ENCODE measurements at regions not wholly inside any gene's neighbourhood (a gene's known extent, or its start where the extent isn't known, plus 50 kb on each side); places are given as distances from the start of the nearest gene placed in this dataset.
"Not testable (repeated sequence)": the region's sequence is repeated elsewhere in the genome, so short reads cannot be mapped to it uniquely, and the experiment has no call there.

GRCh38 chr2:117378653-117379052 lies 435.8 kb upstream of the DDX18 start:
- TF ChIP-seq, protein P1, sequence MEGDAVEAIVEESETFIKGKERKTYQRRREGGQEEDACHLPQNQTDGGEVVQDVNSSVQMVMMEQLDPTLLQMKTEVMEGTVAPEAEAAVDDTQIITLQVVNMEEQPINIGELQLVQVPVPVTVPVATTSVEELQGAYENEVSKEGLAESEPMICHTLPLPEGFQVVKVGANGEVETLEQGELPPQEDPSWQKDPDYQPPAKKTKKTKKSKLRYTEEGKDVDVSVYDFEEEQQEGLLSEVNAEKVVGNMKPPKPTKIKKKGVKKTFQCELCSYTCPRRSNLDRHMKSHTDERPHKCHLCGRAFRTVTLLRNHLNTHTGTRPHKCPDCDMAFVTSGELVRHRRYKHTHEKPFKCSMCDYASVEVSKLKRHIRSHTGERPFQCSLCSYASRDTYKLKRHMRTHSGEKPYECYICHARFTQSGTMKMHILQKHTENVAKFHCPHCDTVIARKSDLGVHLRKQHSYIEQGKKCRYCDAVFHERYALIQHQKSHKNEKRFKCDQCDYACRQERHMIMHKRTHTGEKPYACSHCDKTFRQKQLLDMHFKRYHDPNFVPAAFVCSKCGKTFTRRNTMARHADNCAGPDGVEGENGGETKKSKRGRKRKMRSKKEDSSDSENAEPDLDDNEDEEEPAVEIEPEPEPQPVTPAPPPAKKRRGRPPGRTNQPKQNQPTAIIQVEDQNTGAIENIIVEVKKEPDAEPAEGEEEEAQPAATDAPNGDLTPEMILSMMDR (IDR thresholded peaks at IDR 0.05): no peak
- TF ChIP-seq EZH2 (IDR thresholded peaks at IDR 0.05) (no peak), EZH2phosphoT487 (IDR thresholded peaks at IDR 0.05) (no peak)
- Histone ChIP-seq H3K27me3 (no peaks in the 10 kb centered on the region), H3K4me1 (no peaks in the 10 kb centered on the region), H3K79me2 (ENCODE audit: low read depth) (no peaks in the 10 kb centered on the region), H3K9me3 (ENCODE audit: low read depth) (no peaks in the 10 kb centered on the region), H3K4me2 (no peak overlapping the region), H3F3A (ENCODE audit: low read depth) (no peaks in the 10 kb centered on the region), H3K9ac (no peak overlapping the region), H2AFZ (replicated peaks) (no peak overlapping the region), H4K20me1 (ENCODE audit: low read depth) (no peaks in the 10 kb centered on the region), H3K27ac (no peak overlapping the region), H3K4me3 (no peak overlapping the region), H3K36me3 (no peaks in the 10 kb centered on the region)
- H3K4me3 Mint-ChIP-seq: no peak overlapping the region
- no peaks in the 10 kb centered on the region for H3K4me1 Mint-ChIP-seq
- no peak for DNase-seq (ENCODE audit: low spot score)
- no peaks in the 10 kb centered on the region for H3K27me3 Mint-ChIP-seq (ENCODE audit: insufficient read depth, low read depth)
- no peak overlapping the region for H3K27ac Mint-ChIP-seq
- H3K9me3 Mint-ChIP-seq: no peaks in the 10 kb centered on the region
- H3K36me3 Mint-ChIP-seq: no peaks in the 10 kb centered on the region

DNA sequence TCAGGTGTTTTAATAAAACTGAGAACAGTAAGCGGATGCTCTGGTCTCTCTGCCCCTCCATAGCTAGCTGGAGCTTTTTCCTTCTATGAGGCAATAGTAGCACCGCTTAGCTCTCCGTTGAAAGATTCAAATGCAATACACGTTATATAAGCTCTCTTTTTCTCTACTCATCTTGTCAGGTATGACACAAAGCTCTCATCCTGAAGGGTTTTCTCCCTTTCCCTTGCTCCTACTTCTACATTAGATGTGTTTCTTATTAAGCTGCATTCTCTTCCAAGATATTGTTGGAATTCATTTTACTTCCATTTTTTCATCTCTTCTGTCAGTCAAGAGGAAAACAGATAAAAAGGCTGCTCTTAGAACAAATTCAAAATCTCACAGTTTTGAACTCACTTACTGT lies 434.6 kb upstream of the DDX18 start:
- Mint-ChIP-seq H3K4me3 (no peak overlapping the region), H3K4me1 (no peaks in the 10 kb centered on the region), H3K9me3 (no peaks in the 10 kb centered on the region), H3K36me3 (no peaks in the 10 kb centered on the region), H3K27me3 (ENCODE audit: insufficient read depth, low read depth) (no peaks in the 10 kb centered on the region), H3K27ac (no peak overlapping the region)
- H3K9me3 ChIP-seq (ENCODE audit: low read depth): no peaks in the 10 kb centered on the region
- H3K27ac ChIP-seq: no peak overlapping the region
- H3K4me2 ChIP-seq: no peak overlapping the region
- H3K4me3 ChIP-seq: no peak overlapping the region
- no peaks in the 10 kb centered on the region for H3K27me3 ChIP-seq
- H4K20me1 ChIP-seq (ENCODE audit: low read depth): no peaks in the 10 kb centered on the region
- H3K36me3 ChIP-seq: no peaks in the 10 kb centered on the region
- H3F3A ChIP-seq (ENCODE audit: low read depth): no peaks in the 10 kb centered on the region
- no peak for TF ChIP-seq EZH2 (IDR thresholded peaks at IDR 0.05)
- TF ChIP-seq EZH2phosphoT487 (IDR thresholded peaks at IDR 0.05): no peak
- TF ChIP-seq, protein P1 (IDR thresholded peaks at IDR 0.05): no peak
- H2AFZ ChIP-seq (replicated peaks): no peak overlapping the region
- H3K79me2 ChIP-seq (ENCODE audit: low read depth): no peaks in the 10 kb centered on the region
- no peak for DNase-seq (ENCODE audit: low spot score)
- H3K9ac ChIP-seq: no peak overlapping the region
- H3K4me1 ChIP-seq: no peaks in the 10 kb centered on the region

DNA sequence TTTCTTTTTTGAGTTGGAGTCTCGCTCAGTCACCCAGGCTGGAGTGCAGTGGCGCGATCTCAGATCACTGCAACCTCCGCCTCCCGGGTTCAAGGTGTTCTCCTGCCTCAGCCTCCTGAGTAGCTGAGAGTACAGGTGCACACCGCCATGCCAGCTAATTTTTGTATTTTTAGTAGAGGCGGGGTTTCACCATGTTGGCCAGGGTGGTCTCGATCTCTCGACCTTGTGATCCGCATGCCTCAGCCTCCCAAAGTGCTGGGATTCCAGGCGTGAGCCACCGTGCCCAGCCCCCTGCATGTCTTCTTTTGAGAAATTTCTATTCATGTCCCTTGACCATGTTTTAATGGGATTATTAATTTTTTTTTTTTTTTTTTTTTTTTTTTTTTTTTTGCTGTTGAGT lies 430.5 kb upstream of the DDX18 start:
- H3K36me3 ChIP-seq; H3K79me2 ChIP-seq (ENCODE audit: low read depth); H3K4me1 Mint-ChIP-seq; H3K27me3 Mint-ChIP-seq (ENCODE audit: insufficient read depth, low read depth); H4K20me1 ChIP-seq (ENCODE audit: low read depth); H3K27me3 ChIP-seq; H3F3A ChIP-seq (ENCODE audit: low read depth); H3K9ac ChIP-seq; H3K4me1 ChIP-seq; H2AFZ ChIP-seq (replicated peaks); H3K4me3 Mint-ChIP-seq; H3K27ac ChIP-seq; H3K27ac Mint-ChIP-seq; H3K4me2 ChIP-seq; DNase-seq (ENCODE audit: low spot score); H3K9me3 ChIP-seq (ENCODE audit: low read depth); H3K36me3 Mint-ChIP-seq; H3K4me3 ChIP-seq: not testable (repeated sequence)
- peaks cover 12% of the 10 kb centered on the region for H3K9me3 Mint-ChIP-seq

DNA sequence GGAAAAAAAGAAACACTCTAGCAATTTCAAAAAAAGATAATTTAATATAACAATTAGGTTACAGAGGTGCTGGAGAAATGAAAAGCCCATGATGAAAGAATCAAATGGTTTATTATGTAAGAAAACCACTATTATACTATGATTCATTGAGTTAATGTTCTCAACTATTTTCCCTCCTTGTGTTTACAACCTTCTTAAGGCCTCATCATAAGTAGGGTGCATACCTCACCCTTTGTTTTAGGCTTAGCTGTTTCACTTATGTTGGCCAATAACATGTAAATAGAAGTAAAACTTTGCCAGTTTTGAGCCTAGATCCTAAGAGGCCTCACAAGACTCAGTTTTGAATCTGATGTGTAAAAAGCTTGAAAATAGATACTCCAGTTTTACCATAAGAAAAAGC lies 418.3 kb upstream of the DDX18 start:
- no peaks in the 10 kb centered on the region for H3F3A ChIP-seq (ENCODE audit: low read depth)
- TF ChIP-seq, protein P1 (IDR thresholded peaks at IDR 0.05): no peak
- TF ChIP-seq EZH2 (IDR thresholded peaks at IDR 0.05) (no peak), EZH2phosphoT487 (IDR thresholded peaks at IDR 0.05) (no peak)
- H3K9me3 ChIP-seq (ENCODE audit: low read depth): no peaks in the 10 kb centered on the region
- no peak overlapping the region for H3K4me2 ChIP-seq
- no peak overlapping the region for H2AFZ ChIP-seq (replicated peaks)
- H3K27me3 ChIP-seq: no peaks in the 10 kb centered on the region
- no peaks in the 10 kb centered on the region for H3K36me3 Mint-ChIP-seq
- H3K4me3 ChIP-seq: no peak overlapping the region
- H3K4me1 ChIP-seq: no peaks in the 10 kb centered on the region
- no peaks in the 10 kb centered on the region for H3K9me3 Mint-ChIP-seq
- DNase-seq (ENCODE audit: low spot score): no peak
- no peaks in the 10 kb centered on the region for H3K36me3 ChIP-seq
- no peak overlapping the region for H3K27ac ChIP-seq
- no peaks in the 10 kb centered on the region for H3K4me1 Mint-ChIP-seq
- H3K79me2 ChIP-seq (ENCODE audit: low read depth): no peaks in the 10 kb centered on the region
- no peak overlapping the region for H3K27ac Mint-ChIP-seq
- no peaks in the 10 kb centered on the region for H4K20me1 ChIP-seq (ENCODE audit: low read depth)
- no peak overlapping the region for H3K4me3 Mint-ChIP-seq
- no peak overlapping the region for H3K9ac ChIP-seq
- peaks cover 2% of the 10 kb centered on the region for H3K27me3 Mint-ChIP-seq (ENCODE audit: insufficient read depth, low read depth)

All from neural progenitor cell (in vitro differentiated cells).